HepG2 (cell line): ENCODE measurements at regions not wholly inside any gene's neighbourhood (a gene's known extent, or its start where the extent isn't known, plus 50 kb on each side); places are given as distances from the start of the nearest gene placed in this dataset.

Source experiments
- ATAC-seq: fragments of 200-7000 bp; cut with Tn5 transposase; 3 replicates; pipeline ENCODE4 v1.9.1; 2020; ENCODE audit warnings: mild to moderate bottlenecking, moderate library complexity
- BruUV-seq: library from RNA; stranded (reverse); fragments of 400-500 nt; replicated peaks from 2 replicates; lab custom pipeline; 2021; lab: Mats Ljungman, UMichigan
- CTCF ChIA-PET: fragments of 300-600 bp; formaldehyde crosslinking; extraction: SDS; loops from one replicate; lab custom pipeline; 2021; ENCODE audit warnings: low total read pairs, inconsistent platforms, low intra/inter-chr PET ratio; lab: Yijun Ruan, JAX
- POLR2A ChIA-PET: fragments of 350-600 bp; sonication (Branson Sonifier 250); formaldehyde crosslinking; loops from one replicate; lab custom pipeline; 2020; ENCODE audit warnings: antibody characterized with exemption, inconsistent platforms; lab: Yijun Ruan, JAX
- DNase-seq: peaks from one replicate; pipeline ENCODE4 v3.0.0-alpha.2; 2015; ENCODE audit warnings: low spot score
- FAIRE-seq: peaks from 3 replicates; lab custom pipeline; 2011; peaks lifted over from hg19 to GRCh38; lab: Jason Lieb, UNC
- H2AFZ ChIP-seq: one replicate; pipeline ENCODE4 v1.6.1; 2011; ENCODE audit warnings: low read length, inconsistent platforms
- H3K27ac ChIP-seq: fragments of 300-600 bp; 3 replicates; pipeline ENCODE4 v1.8.0; 2011; ENCODE audit warnings: mixed run types, mild to moderate bottlenecking, mixed read lengths, low read length, inconsistent platforms; ENCODE audit not compliant: insufficient read depth; ENCODE audit errors: extremely low read length
- H3K27me3 ChIP-seq, 2 experiments: fragments of 200-600 bp in 1 of 2; 2 replicates in 1 of 2; 3 replicates in 1 of 2; pipeline versions ENCODE4 v1.6.0 to v1.8.0; 2011; ENCODE audit warnings: low read length in 2 of 2, mild to moderate bottlenecking in 2 of 2, moderate library complexity in 2 of 2, inconsistent platforms in 1 of 2; ENCODE audit not compliant: insufficient read depth in 2 of 2, control insufficient read depth in 1 of 2
- H3K36me3 ChIP-seq, 2 experiments: fragments of 200-600 bp in 1 of 2; replicated peaks in 1 of 2; 2 replicates in 1 of 2; 3 replicates in 1 of 2; pipeline versions ENCODE4 v1.5.1 to v1.8.0; 2011; ENCODE audit warnings: low read length in 2 of 2, inconsistent platforms in 1 of 2; ENCODE audit not compliant: insufficient read depth in 2 of 2, control insufficient read depth in 1 of 2
- H3K4me1 ChIP-seq: 2 replicates; pipeline ENCODE4 v1.5.1; 2012; ENCODE audit warnings: low read length, inconsistent platforms; ENCODE audit not compliant: insufficient read depth
- H3K4me2 ChIP-seq: 2 replicates; pipeline ENCODE4 v1.6.0; 2011; ENCODE audit warnings: low read depth, low read length, inconsistent platforms
- H3K4me3 ChIP-seq, 3 experiments: fragments of 200-600 bp in 1 of 3; sonication (generic), shearing (Covaris generic) in 1 of 3; replicated peaks in 1 of 3; 2 replicates each; pipeline ENCODE4 v1.5.1; 2011 to 2016; ENCODE audit warnings: low read length in 3 of 3, inconsistent platforms in 2 of 3, low read depth in 2 of 3, mild to moderate bottlenecking in 2 of 3, control low read depth in 1 of 3, mixed read lengths in 1 of 3; ENCODE audit not compliant: insufficient read depth in 1 of 3
- H3K79me2 ChIP-seq: one replicate; pipeline ENCODE4 v1.6.1; 2011; ENCODE audit warnings: low read length, inconsistent platforms; ENCODE audit not compliant: insufficient read depth
- H3K9ac ChIP-seq: 2 replicates; pipeline ENCODE4 v1.6.0; 2011; ENCODE audit warnings: mild to moderate bottlenecking, low read depth, low read length, inconsistent platforms; ENCODE audit not compliant: insufficient read depth
- H3K9me3 ChIP-seq: 2 replicates; pipeline ENCODE4 v1.5.1; 2012; ENCODE audit warnings: mild to moderate bottlenecking, low read length
- H4K20me1 ChIP-seq: 2 replicates; pipeline ENCODE4 v1.6.0; 2011; ENCODE audit warnings: inconsistent platforms, mild to moderate bottlenecking, low read length, moderate library complexity; ENCODE audit not compliant: insufficient read depth
- DMAP1 ChIP-seq: IDR thresholded peaks from 2 replicates; pipeline ENCODE4 v1.6.1; 2016
- DRAP1 ChIP-seq: IDR thresholded peaks from 2 replicates; pipeline ENCODE4 v1.6.1; 2016; ENCODE audit warnings: missing genetic modification reagents, missing compliant biosample characterization
- FOSL2 ChIP-seq: sonication (generic); formaldehyde crosslinking; IDR thresholded peaks from 2 replicates; pipeline ENCODE4 v1.4.0; 2020; ENCODE audit warnings: missing genetic modification reagents
- RCOR2 ChIP-seq: IDR thresholded peaks from 2 replicates; pipeline ENCODE4 v1.6.1; 2016; ENCODE audit warnings: missing biosample characterization, missing genetic modification reagents
- TOE1 ChIP-seq: sonication (generic); formaldehyde crosslinking; IDR thresholded peaks from 2 replicates; pipeline ENCODE4 v1.4.0; 2020; ENCODE audit warnings: mild to moderate bottlenecking, missing genetic modification reagents
- TSC22D2 ChIP-seq: sonication (generic); formaldehyde crosslinking; IDR thresholded peaks from 2 replicates; pipeline ENCODE4 v1.5.1; 2020; ENCODE audit warnings: missing genetic modification reagents, mild to moderate bottlenecking, borderline replicate concordance
- XBP1 ChIP-seq: sonication (generic); formaldehyde crosslinking; IDR thresholded peaks from 2 replicates; pipeline ENCODE4 v1.5.0; 2020; ENCODE audit warnings: missing genetic modification reagents
- ZBTB26 ChIP-seq: IDR thresholded peaks from 2 replicates; pipeline ENCODE4 v1.6.1; 2016; ENCODE audit warnings: missing compliant biosample characterization, missing genetic modification reagents, borderline replicate concordance
- ZFY ChIP-seq: sonication (generic); formaldehyde crosslinking; IDR thresholded peaks from 2 replicates; pipeline ENCODE4 v1.4.0; 2020; ENCODE audit warnings: missing genetic modification reagents
- ZKSCAN5 ChIP-seq: sonication (generic); formaldehyde crosslinking; IDR thresholded peaks from 2 replicates; pipeline ENCODE4 v1.5.1; 2020; ENCODE audit warnings: mild to moderate bottlenecking, missing genetic modification reagents
- ZNF567 ChIP-seq: sonication (generic); formaldehyde crosslinking; IDR thresholded peaks from 2 replicates; pipeline ENCODE4 v1.8.1; 2023; ENCODE audit warnings: mild to moderate bottlenecking, missing genetic modification reagents, borderline replicate concordance
- ZNF770 ChIP-seq: sonication (generic); formaldehyde crosslinking; IDR thresholded peaks from 2 replicates; pipeline ENCODE4 v1.5.0; 2020; ENCODE audit warnings: mild to moderate bottlenecking, missing genetic modification reagents
- WGBS: methylation state at CpG from one replicate; pipeline ENCODE4 v1.1.6; 2017; ENCODE audit warnings: low lambda C conversion rate; 5-methylcytosine and 5-hydroxymethylcytosine counted together
- in situ Hi-C: cut with HindIII; loops from 2 replicates; pipeline ENCODE4 v1.10.0; 2017; ENCODE audit warnings: low pct_unique_long_range_greater_than_20kb; ENCODE audit not compliant: extremely low pct_ligation_motif_present
- intact Hi-C: fragments of 100-400 bp; cut with micrococcal nuclease; formaldehyde crosslinking; loops from one replicate; pipeline ENCODE4 v1.10.0; 2022; ENCODE audit not compliant: unreplicated experiment
- TF ChIP-seq, protein P1 (sequence below): sonication (generic); formaldehyde crosslinking; IDR thresholded peaks from 2 replicates; pipeline ENCODE4 v1.5.1; 2020; ENCODE audit warnings: missing genetic modification reagents, mild to moderate bottlenecking, borderline replicate concordance

DNA sequence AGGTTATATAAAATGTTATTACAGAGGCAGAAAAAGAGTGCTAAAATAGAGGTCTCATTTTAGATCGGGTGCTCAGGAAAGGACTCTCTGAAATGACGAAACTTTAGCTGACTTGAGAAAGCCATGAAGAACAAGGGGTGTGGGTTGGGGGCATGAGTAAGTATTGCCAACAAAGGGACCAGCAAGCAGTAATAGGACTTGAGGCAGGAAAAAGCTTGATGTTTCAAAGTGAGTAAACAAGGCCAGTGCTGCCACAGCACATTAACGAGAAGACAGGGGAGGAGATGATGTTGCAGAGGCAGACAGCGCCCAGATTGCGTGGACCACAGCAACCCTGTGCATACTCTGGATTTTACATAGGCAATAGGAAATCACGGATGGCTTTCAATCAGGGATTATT lies 318.8 kb downstream of the ZEB2 start:
- CTCF ChIA-PET: no interaction called here
- Histone ChIP-seq H3K4me1 (peaks cover 10% of the 10 kb centered on the region), H3K9me3 (no peaks in the 10 kb centered on the region)

More for the DNA sequence above, 318.8 kb downstream of the ZEB2 start:
- ATAC-seq (no peak), FAIRE-seq (no peak), DNase-seq (no peak)
- TF ChIP-seq DRAP1 (no peak), ZBTB26 (CRISPR knock-in tag) (no peak), ZNF770 (CRISPR knock-in tag) (no peak), TSC22D2 (CRISPR knock-in tag) (no peak), ZNF567 (no peak), DMAP1 (CRISPR knock-in tag) (no peak), ZKSCAN5 (no peak), ZFY (CRISPR knock-in tag) (no peak), TOE1 (CRISPR knock-in tag) (no peak), FOSL2 (CRISPR knock-in tag) (no peak), RCOR2 (CRISPR knock-in tag) (no peak), XBP1 (no peak)
- TF ChIP-seq, protein P1, sequence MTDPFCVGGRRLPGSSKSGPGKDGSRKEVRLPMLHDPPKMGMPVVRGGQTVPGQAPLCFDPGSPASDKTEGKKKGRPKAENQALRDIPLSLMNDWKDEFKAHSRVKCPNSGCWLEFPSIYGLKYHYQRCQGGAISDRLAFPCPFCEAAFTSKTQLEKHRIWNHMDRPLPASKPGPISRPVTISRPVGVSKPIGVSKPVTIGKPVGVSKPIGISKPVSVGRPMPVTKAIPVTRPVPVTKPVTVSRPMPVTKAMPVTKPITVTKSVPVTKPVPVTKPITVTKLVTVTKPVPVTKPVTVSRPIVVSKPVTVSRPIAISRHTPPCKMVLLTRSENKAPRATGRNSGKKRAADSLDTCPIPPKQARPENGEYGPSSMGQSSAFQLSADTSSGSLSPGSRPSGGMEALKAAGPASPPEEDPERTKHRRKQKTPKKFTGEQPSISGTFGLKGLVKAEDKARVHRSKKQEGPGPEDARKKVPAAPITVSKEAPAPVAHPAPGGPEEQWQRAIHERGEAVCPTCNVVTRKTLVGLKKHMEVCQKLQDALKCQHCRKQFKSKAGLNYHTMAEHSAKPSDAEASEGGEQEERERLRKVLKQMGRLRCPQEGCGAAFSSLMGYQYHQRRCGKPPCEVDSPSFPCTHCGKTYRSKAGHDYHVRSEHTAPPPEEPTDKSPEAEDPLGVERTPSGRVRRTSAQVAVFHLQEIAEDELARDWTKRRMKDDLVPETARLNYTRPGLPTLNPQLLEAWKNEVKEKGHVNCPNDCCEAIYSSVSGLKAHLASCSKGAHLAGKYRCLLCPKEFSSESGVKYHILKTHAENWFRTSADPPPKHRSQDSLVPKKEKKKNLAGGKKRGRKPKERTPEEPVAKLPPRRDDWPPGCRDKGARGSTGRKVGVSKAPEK (CRISPR knock-in tag): no peak
- no peaks in the 10 kb centered on the region for H4K20me1 ChIP-seq
- H3K27me3 ChIP-seq: no peaks in the 10 kb centered on the region
- intact Hi-C loops: no loop called here
- POLR2A ChIA-PET: no interaction called here
- no peak overlapping the region for H3K9ac ChIP-seq
- WGBS: 89% methylated on average over 6 of the region's 6 CpGs
- no peak overlapping the region for H3K4me2 ChIP-seq
- H3K79me2 ChIP-seq: no peaks in the 10 kb centered on the region
- H3K4me3 ChIP-seq: no peak overlapping the region
- in situ Hi-C loops: no loop called here
- no peak overlapping the region for H2AFZ ChIP-seq
- no peaks in the 10 kb centered on the region for H3K36me3 ChIP-seq
- H3K27ac ChIP-seq: no peak overlapping the region
- no TSS peak for BruUV-seq
